Mammary epithelial cell (primary cell): ENCODE measurements at regions not wholly inside any gene's neighbourhood (a gene's known extent, or its start where the extent isn't known, plus 50 kb on each side); places are given as distances from the start of the nearest gene placed in this dataset.

Source experiments
- EZH2 ChIP-seq: IDR thresholded peaks from 2 replicates; pipeline ENCODE4 v1.6.1; 2012; ENCODE audit warnings: low read length, inconsistent platforms, borderline replicate concordance
- TF ChIP-seq, protein P1 (sequence below), 2 donors: IDR thresholded peaks in 1 of 2; conservative IDR thresholded peaks in 1 of 2; 2 replicates each; pipeline ENCODE4 v1.5.1; 2011 to 2012; ENCODE audit warnings: inconsistent platforms in 2 of 2, low read length in 2 of 2, mild to moderate bottlenecking in 2 of 2, control low read depth in 1 of 2, low read depth in 1 of 2; ENCODE audit not compliant: insufficient read depth in 1 of 2; ENCODE audit errors: extremely low read depth in 1 of 2

DNA sequence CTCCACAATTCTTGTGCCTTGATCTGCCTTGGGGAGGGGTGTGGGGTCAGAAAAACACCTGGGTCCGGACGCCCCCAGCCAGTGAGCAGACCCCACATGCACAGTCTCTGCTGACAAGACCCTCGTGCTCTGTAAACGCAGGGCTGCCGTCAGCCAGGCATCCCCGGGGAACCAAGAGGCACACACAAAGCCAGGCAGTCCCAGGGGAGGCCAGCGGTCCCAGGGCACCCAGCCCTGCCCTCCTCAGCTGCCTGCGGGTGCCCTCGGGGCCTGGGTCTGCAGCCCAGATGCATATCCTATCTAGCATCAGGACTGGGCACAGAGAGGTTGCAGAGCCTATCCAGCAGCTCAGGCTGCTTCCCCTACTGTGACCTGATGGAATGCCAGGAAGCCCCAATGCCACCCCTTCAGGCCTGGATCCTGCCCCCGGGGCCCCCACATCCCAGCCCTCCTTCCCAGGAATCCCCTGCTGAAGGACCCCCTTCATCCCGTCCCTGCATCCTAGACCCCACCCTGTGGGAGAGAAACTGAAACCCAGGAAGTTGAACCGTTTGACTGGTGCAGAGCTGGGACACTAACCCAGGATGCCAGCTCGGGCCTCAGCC lies 92.4 kb downstream of the MICALL2 start:
- TF ChIP-seq, protein P1, sequence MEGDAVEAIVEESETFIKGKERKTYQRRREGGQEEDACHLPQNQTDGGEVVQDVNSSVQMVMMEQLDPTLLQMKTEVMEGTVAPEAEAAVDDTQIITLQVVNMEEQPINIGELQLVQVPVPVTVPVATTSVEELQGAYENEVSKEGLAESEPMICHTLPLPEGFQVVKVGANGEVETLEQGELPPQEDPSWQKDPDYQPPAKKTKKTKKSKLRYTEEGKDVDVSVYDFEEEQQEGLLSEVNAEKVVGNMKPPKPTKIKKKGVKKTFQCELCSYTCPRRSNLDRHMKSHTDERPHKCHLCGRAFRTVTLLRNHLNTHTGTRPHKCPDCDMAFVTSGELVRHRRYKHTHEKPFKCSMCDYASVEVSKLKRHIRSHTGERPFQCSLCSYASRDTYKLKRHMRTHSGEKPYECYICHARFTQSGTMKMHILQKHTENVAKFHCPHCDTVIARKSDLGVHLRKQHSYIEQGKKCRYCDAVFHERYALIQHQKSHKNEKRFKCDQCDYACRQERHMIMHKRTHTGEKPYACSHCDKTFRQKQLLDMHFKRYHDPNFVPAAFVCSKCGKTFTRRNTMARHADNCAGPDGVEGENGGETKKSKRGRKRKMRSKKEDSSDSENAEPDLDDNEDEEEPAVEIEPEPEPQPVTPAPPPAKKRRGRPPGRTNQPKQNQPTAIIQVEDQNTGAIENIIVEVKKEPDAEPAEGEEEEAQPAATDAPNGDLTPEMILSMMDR (conservative IDR thresholded peaks at IDR 0.05 in 1 of 2, IDR thresholded peaks at IDR 0.05 in 1 of 2; ENCODE audit: extremely low read depth in 1 of 2, insufficient read depth in 1 of 2, low read depth in 1 of 2, low read length in 2 of 2): no peak
- no peak for TF ChIP-seq EZH2
